HG03025 (cell line): ENCODE measurements at regions not wholly inside any gene's neighbourhood (a gene's known extent, or its start where the extent isn't known, plus 50 kb on each side); places are given as distances from the start of the nearest gene placed in this dataset.
"Not testable (repeated sequence)": the region's sequence is repeated elsewhere in the genome, so short reads cannot be mapped to it uniquely, and the experiment has no call there.

ENCODE experiments used
- ATAC-seq: cut with Tn5 transposase; IDR thresholded peaks from one replicate; pipeline ENCODE4 v1.9.1; 2021; ENCODE audit warnings: mild to moderate bottlenecking, moderate library complexity; ENCODE audit not compliant: unreplicated experiment, low FRiP score

- ATAC-seq, result not testable (repeated sequence)
These were observed 393.9 kb upstream of the GRAMD2B start for GRCh38 chr5:126029282-126029681.

GRCh38 chr5:126030698-126031097 lies 392.5 kb upstream of the GRAMD2B start:
- no peak for ATAC-seq

DNA sequence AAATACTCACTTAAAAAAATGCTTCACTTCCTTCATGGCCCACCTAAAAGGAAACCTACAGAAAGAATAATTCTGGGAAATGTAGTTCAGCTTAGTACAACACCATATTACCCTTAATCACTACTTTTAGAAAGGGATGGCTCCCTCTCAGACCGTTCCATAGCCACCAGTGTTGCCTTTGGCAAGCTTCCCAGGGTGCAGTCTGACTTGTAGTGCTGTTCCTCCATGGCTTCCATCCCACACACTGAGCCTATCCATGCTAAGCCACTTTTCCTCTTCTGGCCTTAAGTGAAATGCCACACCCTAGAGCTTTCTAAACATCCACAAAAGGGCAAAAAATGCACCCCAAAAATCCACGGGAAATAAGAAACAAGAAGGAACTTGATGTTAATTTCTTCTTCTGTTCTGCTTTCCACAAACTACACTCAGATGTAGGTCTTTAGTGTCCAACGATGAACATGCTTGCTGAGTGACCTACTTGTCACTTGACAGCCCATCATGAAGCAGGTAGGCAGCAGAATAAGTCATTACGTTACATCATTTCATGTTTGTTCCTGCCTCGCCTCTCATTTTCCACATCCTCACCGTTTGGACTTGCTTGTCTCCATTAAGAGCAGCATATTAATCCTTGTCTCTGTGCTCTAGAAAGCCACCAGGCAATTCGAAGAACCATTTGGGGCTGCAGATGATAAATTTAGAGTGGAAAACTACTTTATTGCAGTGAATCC lies 391.1 kb upstream of the GRAMD2B start:
- no peak for ATAC-seq

DNA sequence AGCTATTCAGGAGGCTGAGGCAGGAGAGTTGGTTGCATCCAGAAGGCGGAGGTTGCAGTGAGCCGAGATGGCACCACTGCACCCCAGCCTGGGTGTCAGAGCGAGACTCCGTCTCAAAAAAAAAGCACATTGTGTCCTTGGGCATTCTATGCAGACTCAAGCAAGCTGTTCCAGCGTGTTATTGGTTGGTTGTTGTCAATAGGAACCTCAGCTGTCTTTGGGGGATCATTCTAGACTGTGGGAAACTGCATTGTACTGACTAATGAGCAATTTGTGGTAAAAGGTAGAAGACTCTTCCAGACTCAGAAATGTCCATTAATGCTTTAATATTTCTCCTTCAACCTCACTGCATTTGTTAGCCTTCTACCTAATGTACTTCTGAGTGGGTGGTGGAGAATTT lies 379.5 kb upstream of the GRAMD2B start:
- no peak for ATAC-seq

GRCh38 chr5:126044111-126044668 lies 379.0 kb upstream of the GRAMD2B start:
- ATAC-seq, result no peak

GRCh38 chr5:126044931-126045565 lies 378.2 kb upstream of the GRAMD2B start:
- no peak for ATAC-seq

DNA sequence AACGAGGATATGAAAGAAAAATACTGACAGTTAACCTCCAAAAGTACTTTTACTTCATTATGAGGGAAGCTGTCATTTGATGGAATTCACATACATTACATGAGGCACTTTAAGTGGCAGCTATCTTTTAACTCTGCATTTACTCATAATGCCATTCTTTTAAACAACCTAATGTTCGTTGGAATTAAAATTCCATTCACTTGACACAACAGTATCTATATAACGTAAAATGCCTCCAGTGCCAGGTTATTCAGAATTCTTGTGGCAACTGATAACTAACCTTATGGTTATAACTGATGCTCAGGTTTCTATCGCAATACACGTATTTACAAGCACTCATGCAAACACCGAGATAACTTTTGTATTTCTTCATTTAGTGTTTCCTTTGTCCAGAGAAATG lies 376.9 kb upstream of the GRAMD2B start:
- no peak for ATAC-seq

DNA sequence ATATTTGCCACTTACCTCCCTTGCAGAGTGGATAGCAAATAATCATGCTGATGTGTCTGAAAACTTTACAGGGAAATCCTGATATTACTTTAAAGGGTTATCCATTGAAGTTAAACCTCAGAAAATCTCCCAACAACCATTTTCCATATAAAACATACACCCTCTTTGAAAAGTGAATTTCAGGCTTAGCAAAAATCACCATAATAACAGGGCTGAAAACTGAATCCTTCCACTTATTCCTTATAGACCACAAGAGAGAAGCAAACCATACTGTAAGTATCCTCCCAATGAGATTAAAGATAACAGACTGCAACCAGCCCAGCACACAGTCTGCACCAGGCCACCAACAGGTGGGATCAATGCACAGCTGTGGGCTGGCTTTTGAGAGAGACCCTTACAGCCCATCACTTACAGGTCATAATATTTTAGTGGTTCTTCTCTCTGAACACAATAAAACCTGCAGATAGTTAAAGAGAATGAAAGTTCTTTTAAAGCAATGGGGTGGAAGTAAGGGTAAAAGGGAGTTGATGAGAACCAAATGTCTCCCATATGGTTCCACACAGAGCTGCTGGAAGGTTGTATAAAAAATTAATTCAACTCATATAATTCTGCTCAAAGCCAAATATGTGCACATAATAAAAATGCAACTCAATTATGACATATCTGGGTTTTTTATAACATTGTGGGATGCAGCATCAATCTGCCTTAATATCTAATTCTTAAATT lies 376.2 kb upstream of the GRAMD2B start:
- no peak for ATAC-seq

DNA sequence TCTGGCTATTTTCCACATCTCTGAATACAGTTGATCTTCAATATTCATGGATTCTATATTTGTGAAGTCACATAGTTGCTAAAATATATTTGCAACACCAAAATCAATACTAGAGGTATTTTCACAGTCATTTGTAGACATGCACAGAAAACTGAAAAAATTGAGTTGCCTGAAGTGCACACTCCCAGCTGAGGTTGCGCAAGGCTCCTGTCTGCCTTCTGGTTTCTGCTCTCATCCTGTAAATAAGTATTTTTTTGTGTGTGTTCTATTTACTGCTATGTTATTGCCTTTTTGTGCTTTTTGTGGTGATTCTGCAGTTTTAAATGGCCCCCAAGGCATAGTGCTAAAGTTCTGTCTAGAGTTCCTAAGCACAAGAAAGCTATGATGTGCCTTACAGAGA lies 371.1 kb upstream of the GRAMD2B start:
- no peak for ATAC-seq

GRCh38 chr5:126052791-126053190 lies 370.4 kb upstream of the GRAMD2B start:
- ATAC-seq, result no peak

DNA sequence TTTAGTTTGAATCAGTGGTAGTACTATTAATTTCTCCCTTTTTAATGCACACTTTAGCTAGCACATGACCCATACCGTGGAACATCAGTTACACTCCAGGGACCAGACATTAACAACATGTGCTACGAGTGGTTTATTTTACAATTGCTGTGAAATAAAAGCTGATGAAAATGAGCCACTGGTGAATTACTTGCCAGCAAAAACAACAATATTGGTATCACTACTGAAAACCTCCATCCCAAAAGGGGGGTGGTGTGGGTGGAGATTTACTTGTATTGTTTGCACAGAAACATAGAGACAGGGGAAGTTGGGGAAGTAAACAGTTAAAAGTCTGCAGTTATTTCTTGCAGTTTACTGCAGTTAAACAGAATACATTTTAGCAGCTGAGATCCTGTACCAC lies 369.6 kb upstream of the GRAMD2B start:
- no peak for ATAC-seq

DNA sequence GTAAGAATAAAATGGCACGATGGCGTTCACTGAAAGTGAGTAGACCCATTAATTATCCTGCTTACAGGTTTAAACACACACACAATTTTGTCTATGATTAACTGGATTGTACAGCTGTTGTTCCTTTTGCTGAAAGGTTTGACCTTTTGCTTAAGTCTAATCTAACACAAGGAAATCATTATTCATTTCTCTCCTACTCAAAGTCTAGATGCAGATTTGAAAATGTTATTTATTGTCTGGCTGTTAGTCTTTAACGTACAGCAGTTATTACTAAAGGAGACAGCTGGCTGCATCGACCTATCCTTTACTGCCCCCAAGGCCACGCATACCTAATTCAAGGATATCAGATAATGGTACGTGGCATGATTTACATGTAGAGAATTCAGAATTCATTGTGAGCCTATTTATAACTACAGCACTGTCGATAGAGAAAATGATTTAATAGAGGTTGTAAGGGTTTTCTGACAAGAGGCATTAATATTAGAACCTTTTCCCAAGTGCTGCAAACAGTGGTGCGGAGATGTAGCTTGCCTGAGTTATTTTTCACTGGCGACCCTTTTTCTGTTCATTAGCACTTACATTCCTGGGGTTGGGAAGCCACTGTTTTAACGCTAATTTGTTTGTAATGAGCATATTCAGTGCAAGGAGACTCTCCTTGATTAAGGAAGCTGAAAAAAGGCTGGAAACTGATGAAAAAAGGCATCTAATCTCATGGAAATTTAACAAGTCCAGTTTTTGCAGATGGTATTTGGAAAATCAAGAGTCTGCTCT lies 368.4 kb upstream of the GRAMD2B start:
- ATAC-seq, result no peak

- no peak for ATAC-seq
These were observed 367.9 kb upstream of the GRAMD2B start for GRCh38 chr5:126055348-126055729.

DNA sequence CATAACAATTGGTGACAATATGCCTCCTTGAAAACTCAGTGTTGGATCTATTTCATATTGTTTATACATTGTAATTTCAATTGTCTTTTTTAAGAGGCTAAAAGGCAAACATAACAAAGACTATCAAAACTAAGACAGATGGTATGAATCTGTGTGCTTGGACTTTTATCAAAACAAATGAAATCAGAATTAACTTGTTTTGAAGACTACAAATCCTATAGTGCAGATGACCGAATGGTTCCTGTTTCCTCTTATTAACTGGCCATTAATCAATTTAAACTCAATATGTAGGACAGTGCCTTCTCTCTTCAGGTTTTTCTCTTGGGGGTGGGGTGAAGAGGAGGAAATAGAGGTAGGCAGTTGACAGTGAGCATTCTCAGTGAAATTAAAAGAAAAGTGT lies 366.9 kb upstream of the GRAMD2B start:
- no peak for ATAC-seq

DNA sequence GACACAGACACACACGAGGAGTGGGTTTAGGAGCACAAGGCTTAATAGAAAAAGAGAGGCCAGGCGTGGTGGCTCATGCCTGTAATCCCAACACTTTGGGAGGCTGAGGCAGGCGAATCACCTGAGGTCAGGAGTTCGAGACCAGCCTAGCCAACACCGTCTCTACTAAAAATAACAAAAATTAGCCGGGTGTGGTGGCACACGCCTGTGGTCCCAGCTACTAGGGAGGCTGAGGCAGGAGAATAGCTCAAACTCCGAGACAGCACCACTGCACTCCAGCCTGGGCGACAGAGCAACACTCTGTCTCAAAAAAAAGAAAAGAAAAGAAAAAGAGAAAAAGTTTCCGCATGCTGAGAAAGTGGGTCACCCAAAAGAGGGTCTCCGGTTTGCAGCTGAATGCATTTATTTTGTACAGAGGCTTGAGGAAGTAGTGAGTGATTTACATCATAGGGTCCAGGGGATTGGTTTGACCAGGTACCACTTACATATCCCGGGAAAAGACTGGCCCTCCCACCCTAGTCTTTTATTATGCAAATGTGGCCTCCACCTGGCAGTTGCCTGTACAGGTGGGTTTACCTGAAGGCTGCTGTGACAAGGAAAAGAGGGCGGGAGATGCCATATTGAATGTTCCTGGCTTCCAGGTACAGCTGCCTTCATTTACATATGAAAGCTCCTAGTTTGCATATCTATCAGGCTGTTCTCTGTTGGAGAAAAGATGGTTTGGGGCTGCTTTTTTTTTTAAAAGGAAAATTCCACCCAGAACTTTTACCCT lies 366.2 kb upstream of the GRAMD2B start:
- no peak for ATAC-seq

DNA sequence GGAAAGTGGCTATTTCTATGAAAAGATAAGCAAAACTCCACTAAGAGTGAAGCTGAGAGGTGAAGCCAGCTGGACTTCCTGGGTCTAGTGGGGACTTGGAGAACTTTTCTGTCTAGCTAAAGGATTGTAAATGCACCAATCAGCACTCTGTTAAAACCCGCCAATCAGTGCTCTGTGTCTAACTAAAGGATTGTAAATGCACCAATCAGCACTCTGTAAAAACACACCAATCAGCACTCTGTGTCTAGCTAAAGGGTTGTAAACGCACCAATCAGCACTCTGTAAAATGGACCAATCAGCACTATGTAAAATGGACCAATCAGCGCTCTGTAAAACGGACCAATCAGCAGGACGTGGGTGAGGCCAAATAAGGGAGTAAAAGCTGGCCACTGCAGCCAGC lies 364.8 kb upstream of the GRAMD2B start:
- ATAC-seq, result not testable (repeated sequence)

- no peak for ATAC-seq
These were observed 360.6 kb upstream of the GRAMD2B start for GRCh38 chr5:126062398-126063221.

GRCh38 chr5:126065061-126065460 lies 358.1 kb upstream of the GRAMD2B start:
- ATAC-seq, result no peak

GRCh38 chr5:126066836-126067235 lies 356.4 kb upstream of the GRAMD2B start:
- ATAC-seq, result no peak
